ENCODE measurements at regions not wholly inside any gene's neighbourhood (a gene's known extent, or its start where the extent isn't known, plus 50 kb on each side); places are given as distances from the start of the nearest gene placed in this dataset.

- TF ChIP-seq, protein P1, sequence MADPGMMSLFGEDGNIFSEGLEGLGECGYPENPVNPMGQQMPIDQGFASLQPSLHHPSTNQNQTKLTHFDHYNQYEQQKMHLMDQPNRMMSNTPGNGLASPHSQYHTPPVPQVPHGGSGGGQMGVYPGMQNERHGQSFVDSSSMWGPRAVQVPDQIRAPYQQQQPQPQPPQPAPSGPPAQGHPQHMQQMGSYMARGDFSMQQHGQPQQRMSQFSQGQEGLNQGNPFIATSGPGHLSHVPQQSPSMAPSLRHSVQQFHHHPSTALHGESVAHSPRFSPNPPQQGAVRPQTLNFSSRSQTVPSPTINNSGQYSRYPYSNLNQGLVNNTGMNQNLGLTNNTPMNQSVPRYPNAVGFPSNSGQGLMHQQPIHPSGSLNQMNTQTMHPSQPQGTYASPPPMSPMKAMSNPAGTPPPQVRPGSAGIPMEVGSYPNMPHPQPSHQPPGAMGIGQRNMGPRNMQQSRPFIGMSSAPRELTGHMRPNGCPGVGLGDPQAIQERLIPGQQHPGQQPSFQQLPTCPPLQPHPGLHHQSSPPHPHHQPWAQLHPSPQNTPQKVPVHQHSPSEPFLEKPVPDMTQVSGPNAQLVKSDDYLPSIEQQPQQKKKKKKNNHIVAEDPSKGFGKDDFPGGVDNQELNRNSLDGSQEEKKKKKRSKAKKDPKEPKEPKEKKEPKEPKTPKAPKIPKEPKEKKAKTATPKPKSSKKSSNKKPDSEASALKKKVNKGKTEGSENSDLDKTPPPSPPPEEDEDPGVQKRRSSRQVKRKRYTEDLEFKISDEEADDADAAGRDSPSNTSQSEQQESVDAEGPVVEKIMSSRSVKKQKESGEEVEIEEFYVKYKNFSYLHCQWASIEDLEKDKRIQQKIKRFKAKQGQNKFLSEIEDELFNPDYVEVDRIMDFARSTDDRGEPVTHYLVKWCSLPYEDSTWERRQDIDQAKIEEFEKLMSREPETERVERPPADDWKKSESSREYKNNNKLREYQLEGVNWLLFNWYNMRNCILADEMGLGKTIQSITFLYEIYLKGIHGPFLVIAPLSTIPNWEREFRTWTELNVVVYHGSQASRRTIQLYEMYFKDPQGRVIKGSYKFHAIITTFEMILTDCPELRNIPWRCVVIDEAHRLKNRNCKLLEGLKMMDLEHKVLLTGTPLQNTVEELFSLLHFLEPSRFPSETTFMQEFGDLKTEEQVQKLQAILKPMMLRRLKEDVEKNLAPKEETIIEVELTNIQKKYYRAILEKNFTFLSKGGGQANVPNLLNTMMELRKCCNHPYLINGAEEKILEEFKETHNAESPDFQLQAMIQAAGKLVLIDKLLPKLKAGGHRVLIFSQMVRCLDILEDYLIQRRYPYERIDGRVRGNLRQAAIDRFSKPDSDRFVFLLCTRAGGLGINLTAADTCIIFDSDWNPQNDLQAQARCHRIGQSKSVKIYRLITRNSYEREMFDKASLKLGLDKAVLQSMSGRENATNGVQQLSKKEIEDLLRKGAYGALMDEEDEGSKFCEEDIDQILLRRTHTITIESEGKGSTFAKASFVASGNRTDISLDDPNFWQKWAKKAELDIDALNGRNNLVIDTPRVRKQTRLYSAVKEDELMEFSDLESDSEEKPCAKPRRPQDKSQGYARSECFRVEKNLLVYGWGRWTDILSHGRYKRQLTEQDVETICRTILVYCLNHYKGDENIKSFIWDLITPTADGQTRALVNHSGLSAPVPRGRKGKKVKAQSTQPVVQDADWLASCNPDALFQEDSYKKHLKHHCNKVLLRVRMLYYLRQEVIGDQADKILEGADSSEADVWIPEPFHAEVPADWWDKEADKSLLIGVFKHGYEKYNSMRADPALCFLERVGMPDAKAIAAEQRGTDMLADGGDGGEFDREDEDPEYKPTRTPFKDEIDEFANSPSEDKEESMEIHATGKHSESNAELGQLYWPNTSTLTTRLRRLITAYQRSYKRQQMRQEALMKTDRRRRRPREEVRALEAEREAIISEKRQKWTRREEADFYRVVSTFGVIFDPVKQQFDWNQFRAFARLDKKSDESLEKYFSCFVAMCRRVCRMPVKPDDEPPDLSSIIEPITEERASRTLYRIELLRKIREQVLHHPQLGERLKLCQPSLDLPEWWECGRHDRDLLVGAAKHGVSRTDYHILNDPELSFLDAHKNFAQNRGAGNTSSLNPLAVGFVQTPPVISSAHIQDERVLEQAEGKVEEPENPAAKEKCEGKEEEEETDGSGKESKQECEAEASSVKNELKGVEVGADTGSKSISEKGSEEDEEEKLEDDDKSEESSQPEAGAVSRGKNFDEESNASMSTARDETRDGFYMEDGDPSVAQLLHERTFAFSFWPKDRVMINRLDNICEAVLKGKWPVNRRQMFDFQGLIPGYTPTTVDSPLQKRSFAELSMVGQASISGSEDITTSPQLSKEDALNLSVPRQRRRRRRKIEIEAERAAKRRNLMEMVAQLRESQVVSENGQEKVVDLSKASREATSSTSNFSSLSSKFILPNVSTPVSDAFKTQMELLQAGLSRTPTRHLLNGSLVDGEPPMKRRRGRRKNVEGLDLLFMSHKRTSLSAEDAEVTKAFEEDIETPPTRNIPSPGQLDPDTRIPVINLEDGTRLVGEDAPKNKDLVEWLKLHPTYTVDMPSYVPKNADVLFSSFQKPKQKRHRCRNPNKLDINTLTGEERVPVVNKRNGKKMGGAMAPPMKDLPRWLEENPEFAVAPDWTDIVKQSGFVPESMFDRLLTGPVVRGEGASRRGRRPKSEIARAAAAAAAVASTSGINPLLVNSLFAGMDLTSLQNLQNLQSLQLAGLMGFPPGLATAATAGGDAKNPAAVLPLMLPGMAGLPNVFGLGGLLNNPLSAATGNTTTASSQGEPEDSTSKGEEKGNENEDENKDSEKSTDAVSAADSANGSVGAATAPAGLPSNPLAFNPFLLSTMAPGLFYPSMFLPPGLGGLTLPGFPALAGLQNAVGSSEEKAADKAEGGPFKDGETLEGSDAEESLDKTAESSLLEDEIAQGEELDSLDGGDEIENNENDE (IDR thresholded peaks at IDR 0.05; ENCODE audit: insufficient replicate concordance, low read length) = no peak
- no peak for TF ChIP-seq KDM4A (IDR thresholded peaks at IDR 0.05; ENCODE audit: low read depth, low read length, severe bottlenecking)
Measured at GRCh38 chr4:148868191-148868590, 426.0 kb upstream of the NR3C2 start (continued).

Measured in H1 (cell line).